Ascending aorta (tissue), 2 donors: ENCODE measurements at regions not wholly inside any gene's neighbourhood (a gene's known extent, or its start where the extent isn't known, plus 50 kb on each side); places are given as distances from the start of the nearest gene placed in this dataset.

Experiments
- DNase-seq, 2 donors: peaks; one replicate each; pipeline ENCODE4 v3.0.0-alpha.2; 2019; ENCODE audit warnings: low spot score in 2 of 2
- H3K27ac ChIP-seq, 2 donors: fragments of 200-600 bp; sonication (generic); one replicate each; pipeline ENCODE4 v1.5.1; 2016 to 2017; ENCODE audit warnings: mild to moderate bottlenecking in 1 of 2
- H3K27me3 ChIP-seq: fragments of 200-600 bp; sonication (generic); one replicate; pipeline ENCODE4 v1.5.1; 2017
- H3K36me3 ChIP-seq, 2 donors: fragments of 200-600 bp; sonication (generic); one replicate each; pipeline ENCODE4 v1.5.1; 2016
- H3K4me1 ChIP-seq, 2 donors: fragments of 200-600 bp; sonication (generic); one replicate each; pipeline ENCODE4 v1.5.1; 2016 to 2017; ENCODE audit warnings: mild to moderate bottlenecking in 1 of 2
- H3K4me3 ChIP-seq, 2 donors: fragments of 200-600 bp; sonication (generic); one replicate each; pipeline ENCODE4 v1.5.1; 2016 to 2017; ENCODE audit warnings: mild to moderate bottlenecking in 1 of 2
- H3K9me3 ChIP-seq, 2 donors: fragments of 200-600 bp; sonication (generic); one replicate each; pipeline ENCODE4 v1.5.1; 2016
- intact Hi-C: fragments of 100-400 bp; cut with DNase I; formaldehyde crosslinking; loops from one replicate; pipeline ENCODE4 v1.15.1; 2023
- TF ChIP-seq, protein P1 (sequence below), 3 experiments: fragments of 200-600 bp in 2 of 3; fragments of 450-650 bp in 1 of 3; sonication (generic) in 2 of 3; IDR thresholded peaks; one replicate each; pipeline ENCODE4 v1.5.1; 2016 to 2019; ENCODE audit warnings: antibody characterized with exemption in 3 of 3, mild to moderate bottlenecking in 1 of 3, moderate library complexity in 1 of 3

DNA sequence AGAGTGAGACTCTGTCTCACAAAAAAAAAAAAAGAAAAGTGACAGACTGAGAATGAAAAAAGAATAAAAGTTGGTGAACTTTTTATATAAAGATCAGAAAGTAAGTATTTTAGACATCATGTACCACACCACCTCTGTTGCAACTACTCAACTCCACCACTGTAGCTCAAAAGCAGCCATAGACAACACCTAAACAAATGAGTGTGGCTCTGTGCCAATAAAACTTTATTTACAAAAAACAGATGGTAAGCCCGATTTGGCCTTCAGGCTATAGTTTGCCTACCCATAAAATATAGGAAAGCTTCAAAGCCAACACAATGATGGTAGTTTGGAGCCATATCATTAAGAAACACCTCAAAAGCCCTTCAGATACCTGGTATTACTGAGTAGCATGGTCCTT, 154.5 kb upstream of the FOXN3 start:
- no peaks in the 10 kb centered on the region for H3K9me3 ChIP-seq
- no peak for DNase-seq
- H3K4me1 ChIP-seq = peaks cover 14 to 28% of the 10 kb centered on the region in 2 donors
- no peak overlapping the region for H3K27ac ChIP-seq
- intact Hi-C loops = no loop called here
- no peaks in the 10 kb centered on the region for H3K27me3 ChIP-seq
- no peak overlapping the region for H3K4me3 ChIP-seq
- no peaks in the 10 kb centered on the region for H3K36me3 ChIP-seq
- TF ChIP-seq, protein P1, sequence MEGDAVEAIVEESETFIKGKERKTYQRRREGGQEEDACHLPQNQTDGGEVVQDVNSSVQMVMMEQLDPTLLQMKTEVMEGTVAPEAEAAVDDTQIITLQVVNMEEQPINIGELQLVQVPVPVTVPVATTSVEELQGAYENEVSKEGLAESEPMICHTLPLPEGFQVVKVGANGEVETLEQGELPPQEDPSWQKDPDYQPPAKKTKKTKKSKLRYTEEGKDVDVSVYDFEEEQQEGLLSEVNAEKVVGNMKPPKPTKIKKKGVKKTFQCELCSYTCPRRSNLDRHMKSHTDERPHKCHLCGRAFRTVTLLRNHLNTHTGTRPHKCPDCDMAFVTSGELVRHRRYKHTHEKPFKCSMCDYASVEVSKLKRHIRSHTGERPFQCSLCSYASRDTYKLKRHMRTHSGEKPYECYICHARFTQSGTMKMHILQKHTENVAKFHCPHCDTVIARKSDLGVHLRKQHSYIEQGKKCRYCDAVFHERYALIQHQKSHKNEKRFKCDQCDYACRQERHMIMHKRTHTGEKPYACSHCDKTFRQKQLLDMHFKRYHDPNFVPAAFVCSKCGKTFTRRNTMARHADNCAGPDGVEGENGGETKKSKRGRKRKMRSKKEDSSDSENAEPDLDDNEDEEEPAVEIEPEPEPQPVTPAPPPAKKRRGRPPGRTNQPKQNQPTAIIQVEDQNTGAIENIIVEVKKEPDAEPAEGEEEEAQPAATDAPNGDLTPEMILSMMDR (IDR thresholded peaks at IDR 0.05) = no peak

DNA sequence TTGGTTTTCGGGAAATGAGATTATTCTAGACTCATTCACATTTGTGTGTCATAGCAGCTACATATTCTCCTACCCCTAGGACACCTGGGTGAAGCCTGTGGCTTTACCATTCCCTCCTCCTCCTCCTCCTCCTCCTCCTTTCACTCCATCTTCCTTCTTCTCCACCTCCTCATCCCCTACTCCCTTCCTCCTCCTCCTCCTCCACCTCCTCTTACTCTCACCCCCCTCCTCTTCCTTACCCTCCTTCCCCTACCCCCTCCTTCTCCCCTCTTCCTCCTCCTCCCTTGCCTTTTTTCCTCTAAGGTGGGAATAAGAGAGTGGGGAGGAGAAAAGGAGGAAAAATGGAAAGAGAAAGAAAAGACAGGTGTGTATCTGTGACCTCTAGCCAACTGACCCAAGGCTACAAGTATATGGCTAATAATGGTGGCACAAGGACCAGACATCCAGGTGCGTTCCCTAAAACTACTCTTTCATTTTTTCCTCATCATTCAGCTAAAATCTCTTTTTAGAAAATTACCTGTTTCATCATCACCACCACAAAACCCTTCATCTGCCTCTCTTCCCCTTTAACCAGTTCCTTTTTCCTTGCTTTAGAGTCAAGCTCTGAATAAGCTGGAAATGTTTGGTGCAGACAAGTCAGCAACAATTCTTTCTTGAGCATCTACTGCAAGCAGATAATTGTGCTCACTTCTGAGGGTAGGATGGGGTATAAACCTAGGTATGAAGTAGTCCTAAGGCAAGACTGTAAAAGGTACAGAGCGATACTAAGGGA, 149.8 kb upstream of the FOXN3 start:
- intact Hi-C loops = no loop called here
- Histone ChIP-seq H3K9me3 (no peaks in the 10 kb centered on the region), H3K4me1 (peaks cover 6 to 18% of the 10 kb centered on the region in 2 donors), H3K36me3 (no peaks in the 10 kb centered on the region), H3K27ac (no peak overlapping the region), H3K4me3 (no peak overlapping the region), H3K27me3 (no peaks in the 10 kb centered on the region)
- TF ChIP-seq, protein P1 (IDR thresholded peaks at IDR 0.05) = no peak
- DNase-seq = no peak

- Histone ChIP-seq H3K4me1 (peaks cover 6 to 18% of the 10 kb centered on the region in 2 donors), H3K9me3 (no peaks in the 10 kb centered on the region), H3K27me3 (no peaks in the 10 kb centered on the region), H3K36me3 (no peaks in the 10 kb centered on the region), H3K27ac (peak overlapping the region in 1 of 2 donors; percentile 56), H3K4me3 (peak overlapping the region in 1 of 2 donors; percentile 25)
- TF ChIP-seq, protein P1 (IDR thresholded peaks at IDR 0.05) = no peak
- intact Hi-C loops = no loop called here
- no peak for DNase-seq
Measured at GRCh38 chr14:89566180-89566579, 149.1 kb upstream of the FOXN3 start.

GRCh38 chr14:89565607-89566006, 148.6 kb upstream of the FOXN3 start:
- no peak for DNase-seq
- H3K27ac ChIP-seq = peak overlapping the region; percentile 22 to 56
- intact Hi-C loops = no loop called here

GRCh38 chr14:89564989-89565388, 148.0 kb upstream of the FOXN3 start:
- Histone ChIP-seq H3K36me3 (no peaks in the 10 kb centered on the region), H3K27ac (peak overlapping the region; percentile 44 to 56), H3K9me3 (no peaks in the 10 kb centered on the region), H3K4me3 (peak overlapping the region in 1 of 2 donors; percentile 50), H3K4me1 (peaks cover 6 to 18% of the 10 kb centered on the region in 2 donors), H3K27me3 (no peaks in the 10 kb centered on the region)
- intact Hi-C loops = no loop called here
- TF ChIP-seq, protein P1 (IDR thresholded peaks at IDR 0.05) = no peak
- DNase-seq = no peak

More at GRCh38 chr14:89565607-89566006, 148.6 kb upstream of the FOXN3 start:
- Histone ChIP-seq H3K9me3 (no peaks in the 10 kb centered on the region), H3K4me1 (peaks cover 6 to 18% of the 10 kb centered on the region in 2 donors), H3K4me3 (peak overlapping the region in 1 of 2 donors; percentile 25), H3K36me3 (no peaks in the 10 kb centered on the region), H3K27me3 (no peaks in the 10 kb centered on the region)
- TF ChIP-seq, protein P1 (IDR thresholded peaks at IDR 0.05) = no peak
